COLO668 (cell line): ENCODE measurements at regions not wholly inside any gene's neighbourhood (a gene's known extent, or its start where the extent isn't known, plus 50 kb on each side); places are given as distances from the start of the nearest gene placed in this dataset.

ENCODE experiments used
- DNase-seq: peaks from one replicate; lab custom pipeline; 2025; ENCODE audit not compliant: unreplicated experiment; lab: John Stamatoyannopoulos, UW

DNA sequence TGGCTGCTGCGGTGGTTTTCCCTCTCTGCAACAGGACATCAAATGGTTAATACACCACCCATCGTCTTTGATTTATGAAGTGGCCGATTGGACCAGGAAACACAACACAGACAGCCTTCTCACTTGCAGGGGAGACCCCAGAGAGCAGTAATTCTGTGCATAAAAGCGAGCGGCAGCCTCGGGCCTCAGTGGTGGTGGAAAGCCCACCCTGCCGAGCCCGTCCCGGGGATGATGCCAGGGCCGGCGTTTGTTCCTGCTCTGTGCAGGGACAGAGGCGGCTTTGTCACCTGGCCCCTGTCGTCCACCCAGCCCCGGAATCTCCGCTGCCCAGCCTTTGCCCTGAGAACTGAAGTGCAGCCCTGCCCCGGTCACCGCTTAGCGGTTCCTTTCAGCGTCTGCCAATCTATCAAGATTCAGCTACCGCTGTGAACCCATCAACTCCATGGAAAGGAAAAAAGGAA, 184.4 kb downstream of the TSHZ3 start:
- no peak for DNase-seq

DNA sequence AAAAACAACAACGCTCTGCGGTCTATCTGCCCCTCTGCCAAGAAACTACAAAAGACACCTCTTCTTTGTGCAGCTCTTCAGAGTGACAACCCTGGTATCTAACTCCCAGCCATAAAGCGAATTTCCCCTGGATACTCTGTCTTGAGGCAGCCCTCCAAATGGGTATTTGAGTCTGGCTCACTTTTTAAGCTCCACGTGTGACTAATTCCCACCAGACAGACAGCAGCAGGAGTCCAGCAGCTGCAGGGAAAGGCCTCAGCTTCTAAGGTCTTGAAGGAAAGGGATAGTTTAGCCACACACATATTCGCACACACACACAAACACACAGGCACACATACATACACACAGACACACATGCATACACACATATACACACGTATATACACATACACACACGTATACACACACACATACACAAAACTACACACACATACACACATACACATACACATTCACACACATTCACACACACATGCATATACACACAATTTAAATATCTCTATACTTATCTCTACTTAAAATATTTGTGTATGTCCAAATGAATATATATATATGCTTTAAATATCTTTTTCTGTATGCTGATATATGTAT, 188.8 kb downstream of the TSHZ3 start:
- no peak for DNase-seq

DNA sequence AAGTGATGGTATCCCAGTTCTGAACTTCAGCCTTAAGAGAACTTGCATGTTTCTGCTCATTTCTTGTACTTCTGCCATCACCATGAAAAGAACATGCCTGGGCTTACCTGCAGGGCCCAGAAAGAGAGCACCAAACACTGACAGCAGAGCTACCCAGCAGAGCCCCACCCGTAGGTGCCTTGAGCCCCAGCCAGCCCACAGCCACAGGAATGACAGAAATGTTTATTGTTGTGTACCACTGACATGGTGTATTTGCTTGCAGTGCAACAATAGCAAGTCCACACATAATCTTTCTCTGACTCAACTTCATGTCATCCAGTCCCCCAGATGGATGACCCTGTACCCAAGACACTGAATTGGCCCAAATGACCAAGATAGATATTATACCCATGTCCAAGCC, 195.2 kb downstream of the TSHZ3 start:
- no peak for DNase-seq

DNA sequence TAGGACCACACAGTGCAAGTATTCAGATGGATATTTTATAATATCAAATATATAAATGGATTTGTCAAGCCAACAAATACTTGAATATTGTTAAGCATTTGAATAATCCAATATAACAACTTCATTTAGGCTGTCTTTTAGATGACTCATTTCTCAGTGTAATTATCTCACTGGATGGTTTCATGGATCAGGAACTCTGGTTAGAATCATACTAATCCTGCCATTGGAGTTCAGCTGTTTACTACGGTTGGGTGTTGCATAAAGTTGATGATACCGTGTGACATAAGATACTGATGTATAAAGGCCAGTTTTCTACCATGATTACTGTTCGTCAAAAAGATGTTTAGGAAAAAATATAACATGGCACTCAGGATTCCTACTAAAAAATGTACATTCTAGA, 196.3 kb downstream of the TSHZ3 start:
- no peak for DNase-seq

DNA sequence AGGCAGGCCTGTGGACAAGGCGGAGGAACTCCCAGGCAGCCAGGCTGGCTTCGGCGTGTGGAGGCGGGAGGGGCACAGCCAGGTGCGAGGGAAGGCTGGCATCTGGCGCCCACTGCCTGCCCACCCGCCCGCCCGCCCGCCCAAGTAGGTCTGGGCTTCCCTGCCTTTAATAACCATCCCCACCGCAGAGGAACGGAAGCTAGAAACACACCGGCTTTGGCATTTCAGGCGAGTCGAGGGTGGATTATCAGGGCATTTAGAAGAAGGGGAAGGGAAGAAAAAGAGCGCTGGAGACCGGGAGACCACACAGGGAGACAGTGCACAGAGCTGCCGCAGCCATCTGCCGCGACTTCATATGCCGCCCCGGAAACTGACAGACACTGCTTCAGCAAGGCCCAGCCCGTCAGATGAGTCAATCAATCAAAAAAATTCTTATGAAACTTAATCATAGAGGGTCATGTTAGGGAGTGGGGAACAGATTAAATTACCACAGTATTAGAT, 199.7 kb downstream of the TSHZ3 start:
- no peak for DNase-seq

DNA sequence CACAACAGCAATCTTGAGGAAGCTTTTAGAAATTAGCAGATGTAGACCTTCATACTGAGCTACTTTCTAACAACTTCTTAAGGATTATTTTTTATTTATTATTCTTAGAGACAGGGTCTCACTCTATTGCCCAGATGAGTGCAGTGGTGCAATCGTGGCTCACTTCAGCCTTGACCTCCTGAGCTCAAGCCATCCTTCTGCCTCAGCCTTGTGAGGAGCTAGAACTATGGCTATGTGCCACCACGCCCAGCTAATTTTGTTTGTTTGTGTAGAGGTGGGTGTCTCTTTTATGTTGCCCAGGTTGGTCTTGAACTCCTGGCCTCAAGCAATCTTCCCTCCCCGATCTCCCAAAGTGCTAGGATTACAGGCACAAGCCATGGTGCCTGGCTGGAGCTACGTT, 200.6 kb downstream of the TSHZ3 start:
- no peak for DNase-seq

DNA sequence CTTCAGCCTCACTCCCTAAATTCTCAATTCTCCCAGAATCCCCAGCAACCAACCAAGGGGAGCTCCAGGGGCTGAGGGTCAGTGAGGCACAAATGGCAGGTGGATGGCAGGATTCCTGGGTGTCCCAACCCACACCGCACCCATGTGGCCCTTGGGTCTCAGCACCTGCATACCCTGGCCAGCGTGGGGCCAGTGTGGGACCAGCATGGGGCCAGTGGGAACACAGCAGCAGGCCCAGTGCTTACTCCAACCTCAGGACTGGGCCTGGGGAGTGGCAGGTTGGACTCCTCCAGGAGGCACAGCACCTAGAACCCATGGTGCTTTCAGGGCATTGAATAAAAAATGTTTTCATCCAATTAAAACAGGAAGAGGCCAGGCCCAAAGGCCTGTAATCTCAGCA, 202.0 kb downstream of the TSHZ3 start:
- DNase-seq: no peak

DNA sequence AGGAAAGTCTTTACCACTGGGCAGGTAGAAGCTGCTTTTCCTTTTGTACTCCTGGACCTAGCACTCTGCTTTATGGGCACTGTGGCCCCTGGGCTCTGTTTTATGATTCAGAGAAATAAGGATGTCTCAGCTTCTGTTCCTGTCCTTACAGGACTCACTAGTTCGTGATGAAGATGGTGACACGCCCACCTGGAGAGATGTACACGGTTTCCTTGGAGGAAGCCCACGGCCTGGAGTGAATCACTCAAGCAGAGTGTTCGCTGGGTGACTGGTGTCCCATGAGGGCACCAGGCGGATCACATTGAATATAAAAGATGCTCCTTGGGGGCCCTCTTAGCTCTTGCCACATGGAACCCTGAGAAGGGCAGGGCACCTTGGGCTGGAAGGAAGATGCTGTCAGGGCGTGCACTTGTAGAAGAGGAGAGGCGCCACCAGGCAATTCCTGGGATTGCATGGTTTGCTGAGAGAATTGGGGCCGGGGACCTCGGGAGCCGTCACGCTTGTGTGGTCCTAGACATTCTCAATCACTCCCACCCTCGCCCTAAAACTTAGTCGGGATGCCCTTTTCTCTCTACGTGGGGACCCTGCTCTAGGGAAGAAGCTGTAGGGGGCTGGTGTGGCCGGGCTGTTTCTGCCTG, 202.6 kb downstream of the TSHZ3 start:
- no peak for DNase-seq

DNA sequence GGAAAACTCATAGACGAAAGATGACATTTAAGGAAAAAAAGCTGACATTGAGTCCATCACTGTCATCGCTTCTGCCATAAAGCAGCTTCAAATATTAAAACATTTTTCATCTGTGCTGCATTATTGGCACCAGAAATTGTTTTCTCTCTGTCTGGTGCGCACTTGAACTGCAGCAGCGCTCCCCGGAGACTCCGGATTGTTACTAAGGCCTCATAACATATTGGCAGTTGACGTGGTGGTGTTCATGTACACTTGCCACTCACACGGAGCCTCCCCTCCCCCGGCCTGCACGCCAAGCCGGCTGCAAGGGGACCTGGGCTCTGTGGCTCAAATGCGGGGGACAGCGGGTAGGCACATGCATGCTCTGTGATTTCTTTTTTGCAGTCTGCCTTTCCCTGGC, 203.2 kb downstream of the TSHZ3 start:
- no peak for DNase-seq

DNA sequence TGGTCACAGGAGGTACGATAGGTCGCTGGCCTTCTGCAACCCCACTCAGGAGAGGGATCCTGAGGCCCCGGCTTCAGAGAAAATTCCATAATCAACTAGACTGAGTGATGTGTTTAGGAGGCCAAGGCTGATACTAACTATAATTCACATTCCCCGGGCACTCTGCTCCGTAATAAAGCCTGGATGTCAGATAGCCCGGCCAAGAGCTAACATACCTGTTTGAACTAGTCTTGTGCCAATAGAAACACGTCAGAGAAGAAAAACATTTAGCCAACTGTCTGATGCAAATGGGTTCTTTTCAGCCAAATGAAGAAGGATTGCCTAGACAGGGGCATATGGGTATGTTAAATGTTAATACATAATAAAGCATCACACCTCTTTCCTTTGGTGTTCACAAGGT, 204.2 kb downstream of the TSHZ3 start:
- DNase-seq: no peak

DNA sequence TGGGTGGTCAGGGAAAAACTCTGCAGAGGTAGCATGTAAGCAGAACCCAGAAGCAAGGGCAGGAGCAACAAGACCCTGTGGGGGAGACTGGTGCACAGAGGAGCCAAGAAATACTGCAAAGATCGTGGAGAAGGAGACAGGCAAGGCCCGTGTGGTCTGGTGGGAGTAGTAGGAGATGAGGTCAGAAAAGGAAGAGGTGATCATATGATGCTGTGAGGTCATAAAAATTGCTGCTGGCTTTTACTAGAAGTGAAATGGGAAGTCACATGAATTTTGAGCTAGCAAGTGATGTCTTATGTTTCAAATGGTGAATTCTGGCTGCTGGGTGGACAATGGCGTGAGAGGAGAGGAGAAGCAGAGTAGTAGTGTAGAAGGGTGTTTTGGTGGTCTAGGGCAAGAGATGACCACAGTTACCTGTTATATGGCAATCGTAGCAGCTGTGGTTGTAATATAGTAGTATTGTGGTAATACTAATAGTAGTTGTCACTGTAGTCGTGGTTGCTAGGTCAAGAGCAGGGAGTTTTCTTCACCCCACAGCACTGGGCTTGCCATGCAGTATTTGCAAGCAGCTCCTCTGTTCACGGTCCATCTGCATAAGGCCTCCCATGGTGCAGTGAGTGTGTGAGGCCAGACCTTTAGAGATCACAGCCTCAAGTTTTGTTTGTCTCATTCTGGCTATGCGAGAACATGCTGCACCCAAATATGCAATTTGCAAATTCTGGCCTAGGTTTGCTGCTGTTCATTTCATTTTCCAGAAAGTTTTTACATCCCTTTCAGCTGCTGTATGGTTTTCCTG, 205.0 kb downstream of the TSHZ3 start:
- DNase-seq: no peak

DNA sequence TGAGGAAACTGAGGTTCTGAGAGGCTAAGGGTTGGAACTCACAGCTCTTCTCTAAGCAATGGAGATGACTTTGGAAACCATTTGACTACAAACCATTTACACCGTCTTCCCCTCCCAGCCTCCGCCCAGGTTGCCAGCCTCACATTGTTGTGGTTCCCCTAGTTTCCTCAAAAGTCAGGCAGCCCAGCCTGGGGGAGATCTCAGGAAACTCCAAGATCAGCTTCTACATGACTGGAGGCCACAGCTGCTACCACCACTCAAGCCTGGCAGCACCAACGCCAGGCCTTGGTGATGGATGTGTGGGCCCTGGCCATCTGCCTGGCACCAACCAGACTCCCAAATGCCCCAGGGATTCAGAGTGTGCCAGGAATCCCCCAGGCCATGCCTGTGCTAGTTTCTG, 207.9 kb downstream of the TSHZ3 start:
- no peak for DNase-seq

DNA sequence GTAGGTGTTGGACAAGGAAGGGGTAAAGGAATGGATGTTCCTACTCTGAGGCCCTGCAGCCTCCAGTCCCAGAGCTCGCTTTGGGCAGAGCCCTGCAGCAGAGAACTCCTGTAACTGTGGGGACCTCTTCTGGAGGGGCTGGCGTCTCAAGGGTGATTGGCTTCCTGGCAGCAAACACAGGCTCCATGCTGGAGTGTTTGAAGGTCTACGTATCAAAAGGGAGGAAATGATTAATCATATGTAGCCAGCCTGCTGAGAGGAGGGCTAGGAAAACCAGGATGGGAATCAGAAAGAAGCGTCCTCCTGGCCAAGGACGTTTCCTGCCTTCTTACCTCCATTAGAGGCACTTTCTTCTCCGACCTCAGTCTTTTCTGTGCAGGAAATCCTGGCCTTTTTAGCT, 208.5 kb downstream of the TSHZ3 start:
- no peak for DNase-seq

DNA sequence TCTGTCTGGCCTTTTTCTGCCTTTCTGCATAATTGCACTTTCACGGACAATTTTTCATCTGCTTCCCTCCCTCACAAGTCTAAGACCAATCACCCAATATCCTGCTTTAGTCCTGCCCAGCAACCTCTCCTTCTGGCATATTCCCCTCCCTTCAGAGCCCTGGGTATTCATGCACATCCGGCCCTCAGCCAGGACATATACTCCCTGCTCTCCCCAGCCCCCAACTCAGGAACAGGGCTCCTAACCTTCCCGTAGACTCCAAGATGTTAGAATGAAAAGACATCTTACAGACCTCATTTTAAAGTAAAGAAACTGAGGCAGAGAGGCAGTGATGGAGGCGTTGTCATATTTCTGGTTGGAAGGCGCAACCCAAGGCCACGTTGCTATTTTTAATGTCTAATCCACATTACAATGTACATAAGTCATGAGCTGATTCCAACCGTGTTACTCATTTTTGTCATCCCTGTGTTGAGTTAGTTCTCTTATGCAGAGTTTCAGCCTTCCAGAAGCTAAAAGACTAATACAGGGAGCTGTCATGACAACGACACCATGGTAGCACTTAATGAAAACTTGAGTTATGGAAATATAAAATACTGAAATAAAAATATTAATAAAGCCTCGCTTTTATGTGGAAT, 209.2 kb downstream of the TSHZ3 start:
- DNase-seq: no peak

DNA sequence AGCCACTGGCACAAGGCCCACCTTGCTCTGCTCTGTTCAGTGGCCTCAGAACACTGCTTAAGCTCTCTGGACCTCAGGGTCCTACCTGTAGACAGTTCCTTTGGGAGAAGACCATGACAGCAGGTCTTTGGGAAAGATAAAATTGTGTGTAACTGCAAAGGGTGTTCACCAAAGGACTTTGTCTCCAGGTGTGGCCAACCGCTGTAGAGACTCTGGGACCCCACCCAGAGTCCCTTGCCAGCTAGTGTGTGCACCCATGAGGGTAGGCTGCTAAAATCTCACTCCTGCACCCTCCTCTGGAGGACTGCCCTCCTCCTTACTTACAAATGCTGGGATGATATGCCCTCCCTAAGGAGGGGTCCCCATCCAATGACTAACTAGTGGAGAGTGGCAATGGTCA, 211.2 kb downstream of the TSHZ3 start:
- DNase-seq: no peak

DNA sequence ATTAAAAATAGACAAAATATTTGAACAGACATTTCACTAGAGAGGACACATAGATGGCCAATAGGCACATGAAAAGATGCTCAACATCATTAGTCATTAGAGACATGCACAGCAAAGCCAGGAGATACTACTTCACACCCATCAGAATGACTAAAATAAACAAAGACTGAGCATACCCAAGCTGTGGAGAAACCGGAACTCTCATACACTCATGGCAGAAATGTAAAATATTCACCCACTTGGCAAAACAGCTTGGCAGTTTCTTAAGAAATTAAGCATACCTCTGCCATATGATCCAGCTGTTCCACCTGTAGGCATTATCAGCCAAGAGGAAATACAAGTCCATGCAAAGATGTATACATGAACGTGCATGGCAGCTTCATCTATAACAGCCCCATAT, 213.4 kb downstream of the TSHZ3 start:
- no peak for DNase-seq

DNA sequence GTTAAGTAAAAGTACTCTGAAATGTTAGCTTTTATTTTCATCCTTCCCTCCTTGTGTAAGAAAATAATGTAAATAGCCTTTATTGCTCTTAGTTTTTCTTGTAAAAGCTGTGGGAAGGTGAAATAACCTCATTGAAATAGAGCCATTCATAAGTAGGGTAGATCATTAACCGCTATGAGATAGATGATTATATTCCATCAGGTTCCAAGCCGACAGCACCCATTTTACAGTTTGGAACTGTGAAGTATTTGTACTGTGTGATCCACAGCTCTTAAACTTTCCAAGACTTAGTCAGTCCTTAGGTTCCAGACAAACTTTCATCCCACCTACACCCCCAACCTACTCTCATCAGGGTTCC, 216.5 kb downstream of the TSHZ3 start:
- no peak for DNase-seq

DNA sequence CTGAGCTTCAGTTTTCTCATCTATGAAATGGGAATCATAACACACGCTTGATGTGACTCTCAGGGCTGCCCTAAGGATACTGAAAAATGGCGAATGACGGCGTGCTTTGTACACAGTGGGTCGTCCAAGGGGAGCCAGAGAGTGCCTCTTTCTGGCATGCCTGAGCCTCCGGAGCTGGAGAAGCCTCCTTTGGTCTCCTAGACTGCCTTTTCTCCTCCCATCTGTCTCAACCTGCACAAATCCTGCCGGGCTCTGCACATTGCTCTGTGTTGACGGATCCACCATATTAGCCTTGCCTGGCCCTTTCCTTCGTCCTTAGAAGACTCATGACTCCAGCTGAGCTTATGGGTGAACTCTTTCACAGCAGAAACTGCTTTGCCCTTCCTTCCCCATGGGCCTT, 220.9 kb downstream of the TSHZ3 start:
- no peak for DNase-seq

DNA sequence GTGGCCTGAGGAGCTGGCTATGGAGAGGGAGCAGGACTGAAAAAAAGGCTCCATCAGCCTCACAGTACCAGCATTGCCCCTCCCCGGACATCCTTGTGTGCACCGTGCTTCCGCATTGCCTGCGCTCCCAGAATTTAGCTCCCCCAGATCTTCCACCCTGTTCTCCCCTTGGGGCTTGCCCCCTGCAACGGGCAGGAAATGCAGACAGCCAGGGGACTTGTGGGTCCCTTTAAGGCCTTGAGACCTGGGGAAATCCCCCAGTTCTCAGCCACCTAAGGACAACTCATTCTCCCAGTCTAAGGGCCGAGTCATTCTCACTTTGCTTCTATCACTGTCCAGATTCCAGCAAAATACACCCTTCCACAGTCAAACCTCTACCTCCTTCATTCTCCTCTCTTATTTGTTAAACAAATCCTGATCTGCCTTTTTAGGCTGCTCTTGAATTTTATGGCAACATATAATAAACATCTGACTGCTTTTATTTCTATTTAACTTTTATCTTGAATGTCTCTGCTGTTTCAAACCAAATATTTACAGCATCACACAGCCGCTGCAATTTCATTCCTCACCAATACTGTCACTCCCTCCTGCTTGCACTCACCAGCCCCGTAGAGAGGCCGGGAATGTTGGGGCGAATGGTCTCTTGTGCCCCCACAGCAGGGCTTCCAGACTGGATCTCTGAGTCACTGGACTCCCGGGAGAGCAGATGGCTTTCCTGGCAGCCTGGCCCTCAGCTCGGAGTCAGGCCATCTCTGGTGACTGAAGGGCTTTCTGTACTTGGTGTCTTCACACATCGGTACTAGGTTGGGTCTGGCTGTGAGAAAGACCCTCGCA, 221.9 kb downstream of the TSHZ3 start:
- DNase-seq: no peak

DNA sequence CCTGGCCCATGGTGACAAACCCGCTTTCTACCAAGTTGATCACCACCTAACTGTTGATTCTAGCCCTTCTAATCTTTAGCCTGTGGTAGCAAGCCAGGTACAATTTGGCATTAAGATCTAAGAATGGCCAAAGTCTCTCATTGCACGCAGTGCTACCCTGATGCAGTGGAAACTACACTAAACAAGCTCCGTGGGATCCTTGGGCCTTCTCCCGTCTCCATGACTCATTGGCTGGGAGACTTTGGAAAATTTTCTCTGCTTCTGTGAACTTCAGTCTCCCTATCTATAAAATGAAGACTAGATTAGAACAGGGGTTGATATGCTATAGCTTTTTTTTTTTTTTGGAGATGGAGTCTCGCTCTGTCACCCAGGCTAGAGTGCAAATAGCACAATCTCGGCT, 223.0 kb downstream of the TSHZ3 start:
- DNase-seq: no peak

DNA sequence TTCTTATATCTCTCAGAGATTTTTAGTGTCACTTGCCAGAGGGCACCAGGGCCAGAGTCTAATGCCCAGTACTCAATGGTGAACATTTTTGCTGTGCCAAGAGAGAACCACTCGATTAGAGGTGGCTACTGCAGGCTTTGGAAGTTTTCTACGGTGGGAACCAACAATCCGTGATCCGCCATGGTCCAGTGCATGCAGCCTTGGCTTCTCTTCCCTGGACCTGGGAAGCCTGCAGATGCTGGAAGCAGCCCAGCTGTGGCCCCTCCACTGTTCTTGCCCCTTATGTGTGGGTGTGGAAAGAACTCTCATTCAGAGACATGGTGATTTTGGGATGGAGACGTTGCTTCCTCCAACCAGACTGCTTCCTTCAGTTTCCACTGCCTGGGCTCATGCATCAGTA, 224.2 kb downstream of the TSHZ3 start:
- DNase-seq: no peak
